Neural cell (in vitro differentiated cells): ENCODE measurements at regions not wholly inside any gene's neighbourhood (a gene's known extent, or its start where the extent isn't known, plus 50 kb on each side); places are given as distances from the start of the nearest gene placed in this dataset.

Experiments
- H2AFZ ChIP-seq: fragments of 200-600, 300-800 bp; sonication (generic), shearing (Covaris generic); 2 replicates; pipeline ENCODE4 v1.6.0; 2014; ENCODE audit warnings: low read depth, mild to moderate bottlenecking, antibody characterized with exemption, low read length, moderate library complexity
- H3F3A ChIP-seq: fragments of 200-600 bp; shearing (Covaris generic); 2 replicates; pipeline ENCODE4 v1.6.1; 2016; ENCODE audit warnings: mild to moderate bottlenecking, moderate library complexity, mixed read lengths, antibody characterized with exemption, low read length; ENCODE audit not compliant: insufficient read depth, poor library complexity, severe bottlenecking
- H3K27ac ChIP-seq: fragments of 200-600, 300-800 bp; sonication (generic), shearing (Covaris generic); 2 replicates; pipeline ENCODE4 v1.5.1; 2014; ENCODE audit warnings: mild to moderate bottlenecking, low read length, moderate library complexity
- H3K27me3 ChIP-seq: fragments of 300-800, 200-600 bp; sonication (generic), shearing (Covaris generic); 2 replicates; pipeline ENCODE4 v1.6.0; 2014; ENCODE audit warnings: mild to moderate bottlenecking, low read depth, low read length, moderate library complexity; ENCODE audit not compliant: insufficient read depth
- H3K36me3 ChIP-seq: fragments of 300-800, 200-600 bp; sonication (generic), shearing (Covaris generic); 2 replicates; pipeline ENCODE4 v1.5.1; 2014; ENCODE audit warnings: mild to moderate bottlenecking, antibody characterized with exemption, low read length, moderate library complexity; ENCODE audit not compliant: insufficient read depth
- H3K4me2 ChIP-seq: fragments of 300-800, 200-600 bp; sonication (generic), shearing (Covaris generic); 2 replicates; pipeline ENCODE4 v1.6.0; 2014; ENCODE audit warnings: mild to moderate bottlenecking, low read length
- H3K4me3 ChIP-seq: fragments of 300-800, 200-600 bp; sonication (generic), shearing (Covaris generic); 2 replicates; pipeline ENCODE4 v1.5.1; 2014; ENCODE audit warnings: mild to moderate bottlenecking, low read length, moderate library complexity
- H3K79me2 ChIP-seq: fragments of 200-600 bp; shearing (Covaris generic); replicated peaks from 2 replicates; pipeline ENCODE4 v1.6.0; 2014; ENCODE audit warnings: mild to moderate bottlenecking, low read length, moderate library complexity; ENCODE audit not compliant: insufficient read depth
- H3K9ac ChIP-seq: fragments of 300-800, 200-600 bp; sonication (generic), shearing (Covaris generic); 2 replicates; pipeline ENCODE4 v1.6.1; 2016; ENCODE audit warnings: mild to moderate bottlenecking, low read length, mixed read lengths
- H3K9me2 ChIP-seq: fragments of 200-600 bp; shearing (Covaris generic); 2 replicates; pipeline ENCODE4 v1.6.1; 2016; ENCODE audit warnings: mild to moderate bottlenecking, low read length, mixed read lengths; ENCODE audit not compliant: insufficient read depth
- H3K9me3 ChIP-seq: fragments of 200-600, 300-800 bp; sonication (generic), shearing (Covaris generic); 2 replicates; pipeline ENCODE4 v1.6.1; 2016; ENCODE audit warnings: mild to moderate bottlenecking, mixed run types, low read length, moderate library complexity, mixed read lengths
- H4K20me1 ChIP-seq: fragments of 200-600 bp; shearing (Covaris generic); 2 replicates; pipeline ENCODE4 v1.6.1; 2016; ENCODE audit warnings: mild to moderate bottlenecking, mixed run types; ENCODE audit not compliant: insufficient read depth
- EP300 ChIP-seq: fragments of 450-650 bp; conservative IDR thresholded peaks from 2 replicates; pipeline ENCODE4 v1.6.1; 2014; ENCODE audit warnings: antibody characterized with exemption, mild to moderate bottlenecking, moderate library complexity; ENCODE audit not compliant: poor library complexity, severe bottlenecking
- EZH2 ChIP-seq: fragments of 200-600, 300-800 bp; shearing (Covaris generic), sonication (generic); IDR thresholded peaks from 2 replicates; pipeline ENCODE4 v1.6.1; 2014; ENCODE audit warnings: antibody characterized with exemption, low read length, borderline replicate concordance, mild to moderate bottlenecking; ENCODE audit not compliant: insufficient read depth, poor library complexity, severe bottlenecking
- MXI1 ChIP-seq: fragments of 450-650 bp; conservative IDR thresholded peaks from 2 replicates; pipeline ENCODE4 v1.6.1; 2014; ENCODE audit warnings: antibody characterized with exemption, mild to moderate bottlenecking; ENCODE audit not compliant: poor library complexity, severe bottlenecking
- POLR2AphosphoS5 ChIP-seq: IDR thresholded peaks from 2 replicates; pipeline ENCODE4 v1.6.1; 2012
- RAD21 ChIP-seq: fragments of 450-650 bp; conservative IDR thresholded peaks from 2 replicates; pipeline ENCODE4 v1.6.1; 2014; ENCODE audit warnings: antibody characterized with exemption, mild to moderate bottlenecking, moderate library complexity
- SMC3 ChIP-seq: fragments of 450-650 bp; conservative IDR thresholded peaks from 2 replicates; pipeline ENCODE4 v1.6.1; 2014; ENCODE audit warnings: antibody characterized with exemption, mild to moderate bottlenecking, moderate library complexity; ENCODE audit not compliant: poor library complexity
- TAF1 ChIP-seq: IDR thresholded peaks from 2 replicates; pipeline ENCODE4 v1.6.1; 2012; ENCODE audit warnings: low read depth
- TF ChIP-seq, protein P1 (sequence below): fragments of 450-650 bp; IDR thresholded peaks from 2 replicates; pipeline ENCODE4 v1.5.1; 2014; ENCODE audit warnings: antibody characterized with exemption, mild to moderate bottlenecking, moderate library complexity; ENCODE audit not compliant: poor library complexity, severe bottlenecking
- TF ChIP-seq, protein P2 (sequence below): IDR thresholded peaks from 2 replicates; pipeline ENCODE4 v1.6.1; 2012; ENCODE audit warnings: borderline replicate concordance

DNA sequence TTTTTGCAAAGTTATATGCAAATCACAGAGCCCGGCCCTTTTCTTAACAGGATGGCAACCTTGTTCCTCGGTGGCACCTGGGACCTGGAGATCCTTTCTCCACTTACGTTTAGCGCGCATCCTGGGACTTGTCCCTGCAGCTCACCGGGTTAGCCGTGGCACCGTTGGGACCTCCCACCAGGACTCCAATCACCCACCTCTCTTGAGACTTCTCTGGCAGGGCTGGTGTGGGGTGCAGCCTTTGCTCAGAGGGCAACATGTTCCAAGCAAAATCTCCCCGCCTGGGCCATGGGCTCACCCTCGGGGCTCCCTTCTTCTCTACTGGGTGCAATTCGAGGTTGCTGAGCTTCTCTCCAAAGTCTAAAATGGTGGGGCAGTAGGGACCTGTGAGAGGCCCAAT lies 211.9 kb upstream of the UMPS start:
- H3K79me2 ChIP-seq: no peaks in the 10 kb centered on the region

DNA sequence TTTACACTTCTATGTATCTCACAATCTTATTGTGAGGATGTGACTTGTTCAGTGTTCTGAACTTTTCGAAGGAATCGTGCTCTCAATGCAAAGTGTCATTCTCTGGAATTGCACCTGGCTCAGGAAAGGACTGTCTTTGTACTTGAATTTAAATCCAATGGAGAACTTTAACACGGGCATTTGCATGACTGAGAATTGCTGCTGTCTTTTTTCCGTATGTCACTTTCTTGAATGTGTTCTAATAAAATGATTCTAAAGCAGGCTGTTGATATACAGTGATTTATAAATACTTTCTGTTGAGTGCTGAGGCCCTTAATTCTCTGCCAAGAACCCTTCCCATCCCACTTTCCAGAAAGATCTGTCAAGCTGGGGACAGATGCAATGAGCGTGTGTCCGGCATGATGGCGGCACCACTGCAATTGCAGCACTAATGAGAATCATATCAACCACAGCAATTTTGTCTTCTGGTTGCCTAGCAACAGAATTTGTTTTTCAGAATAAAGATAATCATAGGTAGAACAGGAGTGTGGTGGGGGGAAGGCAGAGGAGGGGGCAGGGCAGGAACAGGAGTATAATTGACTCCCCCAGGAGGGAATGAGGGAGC lies 210.6 kb upstream of the UMPS start:
- Histone ChIP-seq H2AFZ (no peak overlapping the region), H3K9me3 (no peaks in the 10 kb centered on the region), H3K36me3 (no peaks in the 10 kb centered on the region), H3K9me2 (no peaks in the 10 kb centered on the region), H3K9ac (no peak overlapping the region), H3K27ac (peak overlapping the region; percentile 58), H4K20me1 (no peaks in the 10 kb centered on the region), H3K27me3 (no peaks in the 10 kb centered on the region), H3F3A (no peaks in the 10 kb centered on the region), H3K4me3 (peak overlapping the region; percentile 50), H3K4me2 (peak overlapping the region; percentile 55), H3K79me2 (no peaks in the 10 kb centered on the region)
- TF ChIP-seq TAF1: no peak
- peak; percentile 53 for TF ChIP-seq EP300

More for the DNA sequence above, 211.9 kb upstream of the UMPS start:
- no peak overlapping the region for H3K27ac ChIP-seq
- no peak overlapping the region for H2AFZ ChIP-seq
- H4K20me1 ChIP-seq: no peaks in the 10 kb centered on the region
- H3F3A ChIP-seq: no peaks in the 10 kb centered on the region
- no peak overlapping the region for H3K9ac ChIP-seq
- no peaks in the 10 kb centered on the region for H3K9me3 ChIP-seq
- no peak overlapping the region for H3K4me2 ChIP-seq
- no peaks in the 10 kb centered on the region for H3K27me3 ChIP-seq
- no peak overlapping the region for H3K4me3 ChIP-seq
- H3K36me3 ChIP-seq: no peaks in the 10 kb centered on the region
- H3K9me2 ChIP-seq: no peaks in the 10 kb centered on the region
- TF ChIP-seq TAF1 (no peak), EZH2 (no peak), SMC3 (no peak)
- TF ChIP-seq, protein P1, sequence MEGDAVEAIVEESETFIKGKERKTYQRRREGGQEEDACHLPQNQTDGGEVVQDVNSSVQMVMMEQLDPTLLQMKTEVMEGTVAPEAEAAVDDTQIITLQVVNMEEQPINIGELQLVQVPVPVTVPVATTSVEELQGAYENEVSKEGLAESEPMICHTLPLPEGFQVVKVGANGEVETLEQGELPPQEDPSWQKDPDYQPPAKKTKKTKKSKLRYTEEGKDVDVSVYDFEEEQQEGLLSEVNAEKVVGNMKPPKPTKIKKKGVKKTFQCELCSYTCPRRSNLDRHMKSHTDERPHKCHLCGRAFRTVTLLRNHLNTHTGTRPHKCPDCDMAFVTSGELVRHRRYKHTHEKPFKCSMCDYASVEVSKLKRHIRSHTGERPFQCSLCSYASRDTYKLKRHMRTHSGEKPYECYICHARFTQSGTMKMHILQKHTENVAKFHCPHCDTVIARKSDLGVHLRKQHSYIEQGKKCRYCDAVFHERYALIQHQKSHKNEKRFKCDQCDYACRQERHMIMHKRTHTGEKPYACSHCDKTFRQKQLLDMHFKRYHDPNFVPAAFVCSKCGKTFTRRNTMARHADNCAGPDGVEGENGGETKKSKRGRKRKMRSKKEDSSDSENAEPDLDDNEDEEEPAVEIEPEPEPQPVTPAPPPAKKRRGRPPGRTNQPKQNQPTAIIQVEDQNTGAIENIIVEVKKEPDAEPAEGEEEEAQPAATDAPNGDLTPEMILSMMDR: no peak

DNA sequence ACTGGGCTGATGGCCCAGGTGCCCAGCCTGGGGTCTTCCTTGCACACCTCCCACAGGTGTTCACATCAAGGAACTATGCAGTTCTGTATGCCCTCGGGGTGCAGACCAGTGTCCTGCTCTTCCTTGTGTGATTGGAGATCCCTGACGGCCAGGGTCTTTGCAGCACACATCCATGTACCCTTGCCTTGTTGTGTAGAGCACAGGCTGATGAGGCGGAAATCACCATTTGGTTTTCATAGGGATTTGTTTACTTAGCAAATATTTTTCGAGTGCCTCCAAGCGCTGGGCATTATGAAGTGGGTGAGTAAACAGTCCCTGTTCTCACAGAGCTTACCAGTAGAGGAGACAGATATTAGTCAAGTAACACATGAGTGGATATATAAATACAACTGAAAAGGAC lies 209.3 kb upstream of the UMPS start:
- Histone ChIP-seq H3K79me2 (no peaks in the 10 kb centered on the region), H3F3A (no peaks in the 10 kb centered on the region), H3K4me3 (no peak overlapping the region), H2AFZ (no peak overlapping the region), H3K9ac (no peak overlapping the region), H3K36me3 (no peaks in the 10 kb centered on the region), H3K9me3 (no peaks in the 10 kb centered on the region), H3K27me3 (no peaks in the 10 kb centered on the region), H4K20me1 (no peaks in the 10 kb centered on the region), H3K9me2 (no peaks in the 10 kb centered on the region), H3K4me2 (no peak overlapping the region), H3K27ac (no peak overlapping the region)
- TF ChIP-seq MXI1: no peak
- no peak for TF ChIP-seq EP300
- TF ChIP-seq RAD21: no peak
- TF ChIP-seq, protein P1: no peak
- TF ChIP-seq TAF1: no peak
- TF ChIP-seq, protein P2, sequence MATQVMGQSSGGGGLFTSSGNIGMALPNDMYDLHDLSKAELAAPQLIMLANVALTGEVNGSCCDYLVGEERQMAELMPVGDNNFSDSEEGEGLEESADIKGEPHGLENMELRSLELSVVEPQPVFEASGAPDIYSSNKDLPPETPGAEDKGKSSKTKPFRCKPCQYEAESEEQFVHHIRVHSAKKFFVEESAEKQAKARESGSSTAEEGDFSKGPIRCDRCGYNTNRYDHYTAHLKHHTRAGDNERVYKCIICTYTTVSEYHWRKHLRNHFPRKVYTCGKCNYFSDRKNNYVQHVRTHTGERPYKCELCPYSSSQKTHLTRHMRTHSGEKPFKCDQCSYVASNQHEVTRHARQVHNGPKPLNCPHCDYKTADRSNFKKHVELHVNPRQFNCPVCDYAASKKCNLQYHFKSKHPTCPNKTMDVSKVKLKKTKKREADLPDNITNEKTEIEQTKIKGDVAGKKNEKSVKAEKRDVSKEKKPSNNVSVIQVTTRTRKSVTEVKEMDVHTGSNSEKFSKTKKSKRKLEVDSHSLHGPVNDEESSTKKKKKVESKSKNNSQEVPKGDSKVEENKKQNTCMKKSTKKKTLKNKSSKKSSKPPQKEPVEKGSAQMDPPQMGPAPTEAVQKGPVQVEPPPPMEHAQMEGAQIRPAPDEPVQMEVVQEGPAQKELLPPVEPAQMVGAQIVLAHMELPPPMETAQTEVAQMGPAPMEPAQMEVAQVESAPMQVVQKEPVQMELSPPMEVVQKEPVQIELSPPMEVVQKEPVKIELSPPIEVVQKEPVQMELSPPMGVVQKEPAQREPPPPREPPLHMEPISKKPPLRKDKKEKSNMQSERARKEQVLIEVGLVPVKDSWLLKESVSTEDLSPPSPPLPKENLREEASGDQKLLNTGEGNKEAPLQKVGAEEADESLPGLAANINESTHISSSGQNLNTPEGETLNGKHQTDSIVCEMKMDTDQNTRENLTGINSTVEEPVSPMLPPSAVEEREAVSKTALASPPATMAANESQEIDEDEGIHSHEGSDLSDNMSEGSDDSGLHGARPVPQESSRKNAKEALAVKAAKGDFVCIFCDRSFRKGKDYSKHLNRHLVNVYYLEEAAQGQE: no peak
- TF ChIP-seq EZH2: no peak
- no peak for TF ChIP-seq POLR2AphosphoS5
- TF ChIP-seq SMC3: no peak
